Fibroblast of pulmonary artery (primary cell): ENCODE measurements at regions not wholly inside any gene's neighbourhood (a gene's known extent, or its start where the extent isn't known, plus 50 kb on each side); places are given as distances from the start of the nearest gene placed in this dataset.

Source experiments
- DNase-seq: peaks from one replicate; pipeline ENCODE4 v3.0.0-alpha.2; 2010; ENCODE audit warnings: low read depth
- H3K4me3 ChIP-seq: replicated peaks from 2 replicates; pipeline ENCODE4 v1.5.1; 2011; ENCODE audit warnings: low read depth, mild to moderate bottlenecking, control low read depth, low read length, moderate library complexity
- CTCF ChIP-seq: IDR thresholded peaks from 2 replicates; pipeline ENCODE4 v1.5.1; 2011; ENCODE audit warnings: mild to moderate bottlenecking, control low read depth, low read length, inconsistent platforms; ENCODE audit errors: missing control alignments

DNA sequence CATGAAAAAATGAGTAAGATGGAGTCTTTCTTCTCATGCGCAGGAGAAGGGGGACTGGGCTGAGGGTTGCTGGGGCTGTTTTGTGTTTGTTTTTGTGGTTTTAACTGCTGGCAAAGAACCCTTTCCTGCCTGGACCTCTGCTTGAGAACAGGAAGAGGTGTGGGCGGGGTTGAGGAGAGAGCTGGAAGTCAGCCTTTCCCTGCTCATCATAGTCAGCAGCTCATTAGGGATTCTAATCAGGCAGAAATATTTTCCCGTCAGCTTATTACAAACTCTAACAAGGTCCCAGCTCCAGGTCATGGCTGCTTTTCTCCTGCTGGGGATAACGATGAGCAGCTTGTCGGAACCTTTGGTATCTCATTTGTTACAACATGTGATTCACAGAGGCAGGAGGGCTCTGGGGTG lies 185.0 kb upstream of the NRXN3 start:
- H3K4me3 ChIP-seq = no peak overlapping the region
- TF ChIP-seq CTCF = no peak
- no peak for DNase-seq

DNA sequence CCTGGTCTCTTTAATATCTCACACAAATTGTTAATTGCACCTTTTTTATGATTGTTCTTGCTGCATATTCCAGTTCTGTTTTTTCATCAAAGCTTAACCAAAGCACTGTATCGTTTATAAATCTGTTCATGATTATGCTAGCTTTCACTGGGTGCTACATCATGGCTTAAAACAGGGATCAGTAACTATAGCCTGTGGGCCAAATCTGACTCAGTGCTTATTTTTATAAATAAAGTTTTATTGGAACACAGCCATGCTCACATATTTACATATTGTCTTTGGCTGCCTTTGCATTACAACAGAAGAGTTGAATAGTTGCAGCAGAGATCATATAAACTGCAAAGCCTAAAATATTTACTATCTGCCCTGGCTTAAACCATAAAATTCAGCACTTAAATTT lies 183.4 kb upstream of the NRXN3 start:
- TF ChIP-seq CTCF = no peak
- no peak for DNase-seq
- H3K4me3 ChIP-seq = no peak overlapping the region

- TF ChIP-seq CTCF = no peak
- DNase-seq = no peak
- no peak overlapping the region for H3K4me3 ChIP-seq
Measured at GRCh38 chr14:77988096-77988870, 181.9 kb upstream of the NRXN3 start.

DNA sequence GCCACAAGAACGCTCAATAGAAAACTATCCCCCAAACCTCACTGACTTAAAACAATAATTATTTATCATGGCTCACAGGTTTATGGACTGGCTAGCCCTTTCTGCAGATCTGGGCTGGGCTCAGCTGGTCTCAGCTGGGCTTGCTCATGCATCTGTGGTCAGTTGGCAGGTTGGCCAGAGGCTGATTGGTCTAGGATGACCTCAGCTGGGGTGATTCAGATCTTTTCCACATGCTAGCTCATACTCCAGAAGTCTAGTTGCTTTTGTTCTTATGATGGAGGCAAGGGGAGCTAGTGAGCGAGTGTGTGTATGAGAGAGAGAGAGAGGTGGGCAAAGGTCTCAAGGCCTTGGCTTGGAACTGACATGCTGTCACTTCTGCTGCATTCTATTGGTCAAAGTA lies 181.2 kb upstream of the NRXN3 start:
- H3K4me3 ChIP-seq = no peak overlapping the region
- no peak for TF ChIP-seq CTCF
- DNase-seq = peak; percentile 13

- no peak for DNase-seq
- TF ChIP-seq CTCF = no peak
- H3K4me3 ChIP-seq = no peak overlapping the region
Measured at GRCh38 chr14:77989441-77989991, 180.7 kb upstream of the NRXN3 start.

- DNase-seq = no peak
- H3K4me3 ChIP-seq = no peak overlapping the region
- TF ChIP-seq CTCF = no peak
Measured at GRCh38 chr14:77990337-77990736, 179.8 kb upstream of the NRXN3 start.

DNA sequence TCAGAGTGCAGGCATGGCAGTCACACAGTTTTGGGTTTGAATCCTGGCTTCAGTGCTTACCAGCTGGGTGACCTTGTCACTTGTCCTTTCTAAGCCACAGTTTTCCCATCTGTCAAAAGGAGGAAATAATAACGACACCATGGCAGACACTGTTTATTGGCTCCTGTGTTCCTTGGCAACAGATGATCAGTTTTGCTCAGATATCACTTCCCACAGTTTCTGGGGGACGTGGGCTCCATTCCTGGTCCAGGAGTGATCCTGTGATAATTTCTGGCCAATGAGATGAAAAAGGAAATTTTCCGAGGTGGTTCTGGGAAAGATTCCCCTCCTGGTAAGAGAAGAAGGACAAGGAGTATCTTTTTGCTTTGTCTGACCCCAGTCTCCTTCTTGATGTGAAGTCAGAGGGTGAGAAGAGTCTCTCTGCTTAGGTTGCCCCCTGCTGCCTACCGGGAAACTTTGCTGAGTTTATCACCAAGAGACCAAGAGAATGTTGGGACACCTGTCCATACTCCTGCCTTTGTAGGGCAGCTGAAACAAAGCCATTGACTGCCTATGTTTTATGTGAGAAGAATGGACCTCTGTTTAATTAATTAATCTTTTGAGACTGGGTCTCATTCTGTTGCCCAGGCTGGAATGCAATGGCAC lies 178.9 kb upstream of the NRXN3 start:
- DNase-seq = no peak
- no peak for TF ChIP-seq CTCF
- H3K4me3 ChIP-seq = no peak overlapping the region
